C4-2B (cell line): ENCODE measurements at regions not wholly inside any gene's neighbourhood (a gene's known extent, or its start where the extent isn't known, plus 50 kb on each side); places are given as distances from the start of the nearest gene placed in this dataset.
"Not testable (repeated sequence)": the region's sequence is repeated elsewhere in the genome, so short reads cannot be mapped to it uniquely, and the experiment has no call there.

ENCODE experiments used
- CTCF ChIP-seq: fragments of 450-650 bp; conservative IDR thresholded peaks from 2 replicates; pipeline ENCODE4 v1.5.1; 2017; ENCODE audit warnings: mild to moderate bottlenecking
- ZFX ChIP-seq: fragments of 450-650 bp; IDR thresholded peaks from 2 replicates; pipeline ENCODE4 v1.6.1; 2017

- not testable (repeated sequence) for TF ChIP-seq CTCF, ZFX
Observed at GRCh38 chr4:118631321-118632050, 53.7 kb upstream of the METTL14 start.
